Right lobe of liver (tissue), 4 donors: ENCODE measurements at regions not wholly inside any gene's neighbourhood (a gene's known extent, or its start where the extent isn't known, plus 50 kb on each side); places are given as distances from the start of the nearest gene placed in this dataset.

ENCODE experiments used
- POLR2A ChIP-seq: fragments of 450-650 bp; IDR thresholded peaks from one replicate; pipeline ENCODE4 v1.6.1; 2017; ENCODE audit warnings: antibody characterized with exemption, mild to moderate bottlenecking
- TF ChIP-seq, protein P1 (sequence below), 4 donors: fragments of 200-600 bp in 3 of 4; fragments of 450-650 bp in 1 of 4; IDR thresholded peaks; one replicate each; pipeline versions ENCODE4 v1.5.1 to v1.8.0; 2016 to 2022; ENCODE audit warnings: antibody characterized with exemption in 4 of 4, mild to moderate bottlenecking in 2 of 4
- donor health status: DM: no; HTN: no; CAD: no.
- donor health status: DM: no; HTN: no; CAD: no.
- donor health status: DM: no; HTN: yes; CAD: no.

DNA sequence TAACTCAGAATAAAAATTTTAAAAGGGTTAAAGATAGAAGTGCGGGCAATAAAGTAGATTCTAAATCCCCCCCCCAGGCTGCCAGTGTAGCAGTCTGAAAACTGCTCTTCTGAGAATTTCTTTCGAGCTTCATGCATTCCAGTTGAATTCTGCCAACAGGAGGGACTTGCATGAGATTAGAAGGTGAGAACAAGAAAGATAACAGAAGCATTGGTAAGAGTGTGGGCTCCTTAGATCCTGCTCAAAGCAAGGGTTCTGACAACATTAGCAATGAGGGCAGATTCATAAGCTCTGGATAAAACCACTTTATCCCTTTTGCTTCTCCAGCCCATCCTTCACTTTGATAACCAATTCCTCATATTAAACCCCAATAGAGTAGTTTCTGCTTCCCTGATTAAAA is 235.9 kb upstream of the CDH6 start:
- no peak for TF ChIP-seq POLR2A
- TF ChIP-seq, protein P1, sequence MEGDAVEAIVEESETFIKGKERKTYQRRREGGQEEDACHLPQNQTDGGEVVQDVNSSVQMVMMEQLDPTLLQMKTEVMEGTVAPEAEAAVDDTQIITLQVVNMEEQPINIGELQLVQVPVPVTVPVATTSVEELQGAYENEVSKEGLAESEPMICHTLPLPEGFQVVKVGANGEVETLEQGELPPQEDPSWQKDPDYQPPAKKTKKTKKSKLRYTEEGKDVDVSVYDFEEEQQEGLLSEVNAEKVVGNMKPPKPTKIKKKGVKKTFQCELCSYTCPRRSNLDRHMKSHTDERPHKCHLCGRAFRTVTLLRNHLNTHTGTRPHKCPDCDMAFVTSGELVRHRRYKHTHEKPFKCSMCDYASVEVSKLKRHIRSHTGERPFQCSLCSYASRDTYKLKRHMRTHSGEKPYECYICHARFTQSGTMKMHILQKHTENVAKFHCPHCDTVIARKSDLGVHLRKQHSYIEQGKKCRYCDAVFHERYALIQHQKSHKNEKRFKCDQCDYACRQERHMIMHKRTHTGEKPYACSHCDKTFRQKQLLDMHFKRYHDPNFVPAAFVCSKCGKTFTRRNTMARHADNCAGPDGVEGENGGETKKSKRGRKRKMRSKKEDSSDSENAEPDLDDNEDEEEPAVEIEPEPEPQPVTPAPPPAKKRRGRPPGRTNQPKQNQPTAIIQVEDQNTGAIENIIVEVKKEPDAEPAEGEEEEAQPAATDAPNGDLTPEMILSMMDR (IDR thresholded peaks at IDR 0.05), result no peak
